Fibroblast of the aortic adventitia (primary cell): ENCODE measurements at regions not wholly inside any gene's neighbourhood (a gene's known extent, or its start where the extent isn't known, plus 50 kb on each side); places are given as distances from the start of the nearest gene placed in this dataset.

Source experiments
- DNase-seq: peaks from one replicate; pipeline ENCODE4 v3.0.0-alpha.2; 2010; ENCODE audit warnings: low read depth
- H3K4me3 ChIP-seq: 2 replicates; pipeline ENCODE4 v1.5.1; 2011; ENCODE audit warnings: low read depth, mild to moderate bottlenecking, control low read depth, low read length, moderate library complexity
- CTCF ChIP-seq: IDR thresholded peaks from 2 replicates; pipeline ENCODE4 v1.5.1; 2011; ENCODE audit warnings: mild to moderate bottlenecking, low read length, control low read depth, inconsistent platforms; ENCODE audit not compliant: insufficient read depth

DNA sequence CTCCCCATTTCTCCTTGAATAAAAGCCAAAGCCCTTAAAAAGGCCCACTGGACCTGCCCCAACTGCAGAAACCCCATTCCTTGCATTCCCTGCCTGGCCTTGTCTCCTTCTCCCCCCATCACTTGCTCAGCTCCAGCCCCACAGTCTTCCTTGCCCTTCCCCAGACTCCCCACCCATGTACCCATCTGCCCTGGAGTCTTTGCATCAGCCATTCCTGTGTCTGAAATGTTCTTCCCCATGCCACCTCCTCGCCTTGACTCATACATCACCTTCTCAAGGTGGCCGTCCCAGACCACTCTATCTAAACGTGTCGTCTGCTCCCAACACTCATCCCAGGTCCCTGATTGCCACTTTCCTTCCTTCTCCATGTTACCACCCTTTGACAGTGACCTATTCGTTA is 77.4 kb upstream of the SHANK2 start:
- no peak overlapping the region for H3K4me3 ChIP-seq
- no peak for TF ChIP-seq CTCF
- no peak for DNase-seq

GRCh38 chr11:71329165-71329510 is 76.8 kb upstream of the SHANK2 start:
- TF ChIP-seq CTCF: no peak
- no peak overlapping the region for H3K4me3 ChIP-seq
- no peak for DNase-seq

DNA sequence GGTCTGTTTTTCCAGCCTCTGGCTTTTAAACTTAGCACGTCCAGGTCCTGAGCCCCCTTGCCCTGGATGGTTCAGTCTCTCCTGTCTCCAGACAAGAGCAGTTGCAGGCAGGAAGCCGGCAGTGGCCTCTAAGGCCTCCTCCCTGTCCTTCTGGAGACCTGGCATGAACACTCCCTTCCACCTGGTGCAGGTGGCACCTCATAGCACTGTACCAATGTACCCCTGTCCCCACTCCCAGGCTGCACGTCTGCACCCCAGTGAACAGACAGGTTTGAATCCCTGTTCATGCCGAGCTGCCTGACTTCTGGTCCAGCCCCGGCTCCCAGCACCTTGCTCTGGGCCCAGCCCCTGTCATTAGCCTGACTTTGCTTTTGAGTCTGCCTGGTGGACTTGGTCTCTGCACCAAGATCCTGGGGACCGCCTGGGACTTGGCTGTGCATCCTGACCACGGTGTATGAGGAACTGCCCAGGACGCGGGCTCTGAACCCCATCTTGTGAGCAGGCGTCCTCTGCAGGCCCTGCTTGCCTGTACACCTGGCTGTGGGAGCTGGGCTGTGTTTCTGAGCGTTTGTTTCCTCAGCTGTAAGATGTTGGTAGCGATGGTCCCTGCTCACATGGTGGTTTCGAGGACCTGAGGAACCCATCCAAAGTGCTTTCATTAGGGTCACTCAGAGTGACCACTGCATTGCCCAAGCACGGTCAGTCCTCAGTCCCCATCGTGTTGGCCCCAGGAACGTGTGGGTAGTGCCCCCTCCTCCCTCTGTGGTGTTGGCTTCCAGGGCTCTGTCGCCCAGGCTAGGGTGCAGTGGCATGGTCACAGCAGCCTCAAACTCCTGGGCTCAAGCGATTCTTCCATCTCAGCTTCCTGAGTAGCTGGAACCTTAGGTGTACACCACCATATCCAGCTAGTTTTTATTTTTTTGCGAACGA is 75.0 kb upstream of the SHANK2 start:
- TF ChIP-seq CTCF: no peak
- no peak for DNase-seq
- no peak overlapping the region for H3K4me3 ChIP-seq

DNA sequence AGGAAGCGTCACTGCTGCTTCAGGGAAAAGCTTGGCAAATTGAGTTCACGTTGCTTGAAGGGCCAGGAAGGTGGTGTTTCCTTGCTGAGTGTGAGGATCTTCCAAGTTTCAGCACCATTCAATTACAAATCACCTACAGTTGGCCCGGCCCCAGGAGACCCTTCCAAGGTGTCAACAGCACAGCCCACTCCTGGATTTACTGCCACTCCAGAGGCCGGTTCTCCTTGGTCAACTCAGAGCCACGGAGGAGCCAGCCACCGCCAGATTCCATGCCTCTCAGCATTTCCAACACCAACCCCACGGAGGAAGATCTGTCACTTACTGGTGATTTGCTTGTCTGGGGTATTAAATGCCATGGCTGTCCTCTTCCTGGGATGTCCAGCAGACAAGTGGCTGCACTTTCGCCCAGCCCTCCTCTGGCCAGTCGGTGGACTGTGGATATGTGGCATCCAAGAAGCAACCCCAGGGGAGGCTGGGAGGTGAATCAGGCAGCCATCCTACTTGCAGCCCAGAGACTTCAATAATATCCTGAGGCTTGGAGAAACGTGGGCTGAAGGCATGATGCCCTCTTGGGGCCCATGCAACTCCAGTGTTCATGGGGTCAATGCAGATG is 74.1 kb upstream of the SHANK2 start:
- no peak overlapping the region for H3K4me3 ChIP-seq
- no peak for DNase-seq
- no peak for TF ChIP-seq CTCF

GRCh38 chr11:71325418-71326327 is 73.3 kb upstream of the SHANK2 start:
- no peak overlapping the region for H3K4me3 ChIP-seq
- DNase-seq: no peak
- TF ChIP-seq CTCF: no peak

GRCh38 chr11:71324788-71325417 is 72.5 kb upstream of the SHANK2 start:
- no peak for TF ChIP-seq CTCF
- H3K4me3 ChIP-seq: no peak overlapping the region
- no peak for DNase-seq
